BLaER1 (cell line): ENCODE measurements at regions not wholly inside any gene's neighbourhood (a gene's known extent, or its start where the extent isn't known, plus 50 kb on each side); places are given as distances from the start of the nearest gene placed in this dataset.
A peak's percentile ranks its signal among the peaks of the same experiment; 100 is the strongest.

ENCODE experiments used
- H3K27ac ChIP-seq: shearing (Covaris generic); formaldehyde crosslinking; 2 replicates; pipeline ENCODE4 v1.8.1; 2022
- H3K27me3 ChIP-seq: shearing (Covaris generic); formaldehyde crosslinking; 2 replicates; pipeline ENCODE4 v1.8.1; 2022
- H3K36me3 ChIP-seq: shearing (Covaris generic); formaldehyde crosslinking; 2 replicates; pipeline ENCODE4 v1.8.1; 2022
- H3K4me1 ChIP-seq: shearing (Covaris generic); formaldehyde crosslinking; 2 replicates; pipeline ENCODE4 v1.8.1; 2022
- H3K4me2 ChIP-seq: shearing (Covaris generic); formaldehyde crosslinking; 2 replicates; pipeline ENCODE4 v1.8.1; 2022
- H3K4me3 ChIP-seq: shearing (Covaris generic); formaldehyde crosslinking; 2 replicates; pipeline ENCODE4 v1.8.1; 2022
- H3K9ac ChIP-seq: shearing (Covaris generic); formaldehyde crosslinking; 2 replicates; pipeline ENCODE4 v1.8.1; 2022
- H3K9me3 ChIP-seq: shearing (Covaris generic); formaldehyde crosslinking; 2 replicates; pipeline ENCODE4 v1.8.1; 2022
- H4K20me1 ChIP-seq: shearing (Covaris generic); formaldehyde crosslinking; 2 replicates; pipeline ENCODE4 v1.8.1; 2022
- Cebpa-rat ChIP-seq: shearing (Covaris generic); IDR thresholded peaks from 2 replicates; pipeline ENCODE4 v1.8.1; 2022

GRCh38 chr1:4090976-4091660, 191.0 kb upstream of the C1orf174 start:
- Histone ChIP-seq H3K4me2 (peak overlapping the region; percentile 27; the same call in 1 of the 2 replicates), H3K9me3 (peaks cover 31% of the 10 kb centered on the region), H3K4me1 (peaks cover 20% of the 10 kb centered on the region), H3K36me3 (no peaks in the 10 kb centered on the region), H3K27ac (no peak overlapping the region), H4K20me1 (no peaks in the 10 kb centered on the region), H3K4me3 (no peak overlapping the region), H3K27me3 (no peaks in the 10 kb centered on the region), H3K9ac (no peak overlapping the region)
- TF ChIP-seq Cebpa-rat = no peak

GRCh38 chr1:4091996-4092395, 191.9 kb upstream of the C1orf174 start:
- H3K27me3 ChIP-seq = no peaks in the 10 kb centered on the region
- H3K9ac ChIP-seq = no peak overlapping the region
- peaks cover 20% of the 10 kb centered on the region for H3K4me1 ChIP-seq
- H3K4me2 ChIP-seq = no peak overlapping the region
- H3K36me3 ChIP-seq = no peaks in the 10 kb centered on the region
- no peak overlapping the region for H3K4me3 ChIP-seq
- peaks cover 38% of the 10 kb centered on the region for H3K9me3 ChIP-seq
- no peaks in the 10 kb centered on the region for H4K20me1 ChIP-seq
- no peak for TF ChIP-seq Cebpa-rat
- H3K27ac ChIP-seq = no peak overlapping the region

GRCh38 chr1:4093856-4094565, 193.9 kb upstream of the C1orf174 start:
- Histone ChIP-seq H3K4me2 (no peak overlapping the region), H3K9ac (no peak overlapping the region), H3K36me3 (no peaks in the 10 kb centered on the region), H3K4me3 (no peak overlapping the region), H4K20me1 (no peaks in the 10 kb centered on the region), H3K27me3 (no peaks in the 10 kb centered on the region), H3K9me3 (peaks cover 44% of the 10 kb centered on the region), H3K27ac (no peak overlapping the region), H3K4me1 (peaks cover 12% of the 10 kb centered on the region)
- no peak for TF ChIP-seq Cebpa-rat

GRCh38 chr1:4095433-4095971, 195.4 kb upstream of the C1orf174 start:
- Histone ChIP-seq H3K27me3 (no peaks in the 10 kb centered on the region), H3K4me2 (no peak overlapping the region), H3K36me3 (no peaks in the 10 kb centered on the region), H3K9ac (no peak overlapping the region), H3K4me3 (no peak overlapping the region), H3K4me1 (peaks cover 5% of the 10 kb centered on the region; the same call in 1 of the 2 replicates), H3K27ac (no peak overlapping the region), H4K20me1 (no peaks in the 10 kb centered on the region), H3K9me3 (peaks cover 44% of the 10 kb centered on the region)
- TF ChIP-seq Cebpa-rat = no peak

GRCh38 chr1:4101459-4102161, 201.5 kb upstream of the C1orf174 start:
- Histone ChIP-seq H3K4me2 (no peak overlapping the region), H4K20me1 (no peaks in the 10 kb centered on the region), H3K4me3 (no peak overlapping the region), H3K36me3 (no peaks in the 10 kb centered on the region), H3K27me3 (no peaks in the 10 kb centered on the region), H3K27ac (no peak overlapping the region), H3K9ac (no peak overlapping the region), H3K4me1 (no peaks in the 10 kb centered on the region), H3K9me3 (peaks cover 10% of the 10 kb centered on the region; the same call in 1 of the 2 replicates)
- TF ChIP-seq Cebpa-rat = no peak

GRCh38 chr1:4105300-4105880, 205.3 kb upstream of the C1orf174 start:
- no peak for TF ChIP-seq Cebpa-rat
- Histone ChIP-seq H3K4me3 (no peak overlapping the region), H4K20me1 (no peaks in the 10 kb centered on the region), H3K9ac (no peak overlapping the region), H3K4me2 (no peak overlapping the region), H3K9me3 (no peaks in the 10 kb centered on the region), H3K27me3 (no peaks in the 10 kb centered on the region), H3K27ac (no peak overlapping the region), H3K4me1 (no peaks in the 10 kb centered on the region), H3K36me3 (no peaks in the 10 kb centered on the region)

GRCh38 chr1:4106731-4107130, 206.7 kb upstream of the C1orf174 start:
- Histone ChIP-seq H3K36me3 (no peaks in the 10 kb centered on the region), H3K27me3 (no peaks in the 10 kb centered on the region), H3K4me2 (no peak overlapping the region), H3K9me3 (no peaks in the 10 kb centered on the region), H3K4me1 (no peaks in the 10 kb centered on the region), H4K20me1 (no peaks in the 10 kb centered on the region), H3K27ac (no peak overlapping the region), H3K9ac (no peak overlapping the region), H3K4me3 (no peak overlapping the region)
- TF ChIP-seq Cebpa-rat = no peak

GRCh38 chr1:4107291-4107690, 207.2 kb upstream of the C1orf174 start:
- H3K36me3 ChIP-seq = no peaks in the 10 kb centered on the region
- H4K20me1 ChIP-seq = no peaks in the 10 kb centered on the region
- TF ChIP-seq Cebpa-rat = no peak
- H3K9me3 ChIP-seq = no peaks in the 10 kb centered on the region
- no peak overlapping the region for H3K4me3 ChIP-seq
- H3K27ac ChIP-seq = no peak overlapping the region
- no peak overlapping the region for H3K9ac ChIP-seq
- no peaks in the 10 kb centered on the region for H3K4me1 ChIP-seq
- no peak overlapping the region for H3K4me2 ChIP-seq
- no peaks in the 10 kb centered on the region for H3K27me3 ChIP-seq

- Histone ChIP-seq H3K4me2 (no peak overlapping the region), H3K4me3 (no peak overlapping the region), H3K27ac (no peak overlapping the region), H3K9ac (no peak overlapping the region), H3K27me3 (no peaks in the 10 kb centered on the region), H3K4me1 (no peaks in the 10 kb centered on the region), H4K20me1 (no peaks in the 10 kb centered on the region), H3K36me3 (no peaks in the 10 kb centered on the region), H3K9me3 (peaks cover 6% of the 10 kb centered on the region; the same call in 1 of the 2 replicates)
- TF ChIP-seq Cebpa-rat = no peak
Measured at GRCh38 chr1:4108331-4108730, 208.3 kb upstream of the C1orf174 start.
